WERI-Rb-1 (cell line): ENCODE measurements at regions not wholly inside any gene's neighbourhood (a gene's known extent, or its start where the extent isn't known, plus 50 kb on each side); places are given as distances from the start of the nearest gene placed in this dataset.

Experiments used
- DNase-seq: peaks from one replicate; pipeline ENCODE4 v3.0.0-alpha.2; 2020
- H3K27ac ChIP-seq: fragments of 250-450 bp; sonication (Bioruptor Pico); 2 replicates; pipeline ENCODE4 v1.5.1; 2020; ENCODE audit warnings: mild to moderate bottlenecking, moderate library complexity
- H3K27me3 ChIP-seq: fragments of 250-450 bp; sonication (Bioruptor Pico); 2 replicates; pipeline ENCODE4 v1.5.1; 2021; ENCODE audit warnings: mild to moderate bottlenecking, low read depth, moderate library complexity; ENCODE audit not compliant: insufficient read depth, severe bottlenecking
- H3K36me3 ChIP-seq: fragments of 250-450 bp; sonication (Bioruptor Pico); 2 replicates; pipeline ENCODE4 v1.5.1; 2020; ENCODE audit warnings: mild to moderate bottlenecking, moderate library complexity
- H3K4me3 ChIP-seq: 2 replicates; pipeline ENCODE4 v1.5.1; 2011; ENCODE audit warnings: low read depth, mild to moderate bottlenecking, control low read depth, low read length
- H3K9me3 ChIP-seq: fragments of 250-450 bp; sonication (Bioruptor Pico); 2 replicates; pipeline ENCODE4 v1.5.1; 2021; ENCODE audit warnings: mild to moderate bottlenecking, moderate library complexity; ENCODE audit not compliant: severe bottlenecking
- CTCF ChIP-seq: IDR thresholded peaks from 2 replicates; pipeline ENCODE4 v1.5.1; 2011; ENCODE audit warnings: low read depth, mild to moderate bottlenecking, control low read depth, inconsistent platforms, low read length

- DNase-seq: no peak
- Histone ChIP-seq H3K4me3 (no peak overlapping the region), H3K36me3 (no peaks in the 10 kb centered on the region), H3K27ac (no peak overlapping the region), H3K9me3 (no peaks in the 10 kb centered on the region), H3K27me3 (no peaks in the 10 kb centered on the region)
- no peak for TF ChIP-seq CTCF
Measured at GRCh38 chr15:66877477-66878271, 175.6 kb downstream of the SMAD6 start.

GRCh38 chr15:66878761-66879160 lies 176.7 kb downstream of the SMAD6 start:
- no peak overlapping the region for H3K27ac ChIP-seq

DNA sequence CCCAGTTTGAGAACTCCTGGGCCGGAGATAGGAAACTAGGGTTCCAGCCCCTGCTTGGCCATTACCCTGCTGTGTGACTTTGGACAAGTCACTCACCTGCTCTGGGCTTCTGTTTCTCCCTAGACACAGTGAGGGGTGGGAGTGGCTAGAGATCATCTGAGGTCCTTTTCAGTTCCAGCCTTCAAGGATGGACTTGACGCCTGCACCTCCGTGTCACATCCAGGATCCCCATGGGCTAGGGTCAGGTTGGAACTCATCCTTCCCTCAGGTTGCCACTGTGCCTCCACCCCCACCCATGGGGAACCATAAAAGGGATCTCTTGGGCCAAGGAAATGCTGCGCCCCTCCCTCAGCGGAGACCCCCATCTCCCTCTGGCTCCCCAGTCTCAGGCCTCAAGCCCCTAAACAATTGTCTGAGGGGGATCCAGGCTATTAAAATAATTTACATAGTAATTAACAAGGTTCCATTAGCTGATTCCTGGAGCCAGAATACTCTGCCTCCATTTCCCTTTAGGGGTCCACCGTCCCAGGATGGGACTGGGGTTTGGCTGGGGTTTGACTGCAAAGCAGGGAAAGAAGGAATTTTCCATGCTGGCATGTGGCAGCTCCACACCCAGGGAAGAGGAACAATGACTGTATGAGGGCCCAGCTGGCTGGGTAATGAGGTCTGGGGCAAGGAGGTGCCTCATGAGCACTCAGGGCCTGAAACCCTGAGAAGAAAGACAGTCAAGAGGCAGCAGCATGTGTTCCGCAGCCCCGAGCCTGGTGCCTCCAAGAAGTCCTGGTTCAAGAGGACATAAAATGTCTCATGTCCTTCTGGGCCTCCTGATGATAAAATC lies 177.7 kb downstream of the SMAD6 start:
- Histone ChIP-seq H3K27me3 (no peaks in the 10 kb centered on the region), H3K9me3 (no peaks in the 10 kb centered on the region), H3K4me3 (no peak overlapping the region), H3K27ac (no peak overlapping the region), H3K36me3 (no peaks in the 10 kb centered on the region)
- TF ChIP-seq CTCF: no peak
- no peak for DNase-seq

More at GRCh38 chr15:66878761-66879160, 176.7 kb downstream of the SMAD6 start:
- no peak for TF ChIP-seq CTCF
- H3K27me3 ChIP-seq: no peaks in the 10 kb centered on the region
- no peaks in the 10 kb centered on the region for H3K9me3 ChIP-seq
- no peak for DNase-seq
- no peaks in the 10 kb centered on the region for H3K36me3 ChIP-seq
- H3K4me3 ChIP-seq: no peak overlapping the region

DNA sequence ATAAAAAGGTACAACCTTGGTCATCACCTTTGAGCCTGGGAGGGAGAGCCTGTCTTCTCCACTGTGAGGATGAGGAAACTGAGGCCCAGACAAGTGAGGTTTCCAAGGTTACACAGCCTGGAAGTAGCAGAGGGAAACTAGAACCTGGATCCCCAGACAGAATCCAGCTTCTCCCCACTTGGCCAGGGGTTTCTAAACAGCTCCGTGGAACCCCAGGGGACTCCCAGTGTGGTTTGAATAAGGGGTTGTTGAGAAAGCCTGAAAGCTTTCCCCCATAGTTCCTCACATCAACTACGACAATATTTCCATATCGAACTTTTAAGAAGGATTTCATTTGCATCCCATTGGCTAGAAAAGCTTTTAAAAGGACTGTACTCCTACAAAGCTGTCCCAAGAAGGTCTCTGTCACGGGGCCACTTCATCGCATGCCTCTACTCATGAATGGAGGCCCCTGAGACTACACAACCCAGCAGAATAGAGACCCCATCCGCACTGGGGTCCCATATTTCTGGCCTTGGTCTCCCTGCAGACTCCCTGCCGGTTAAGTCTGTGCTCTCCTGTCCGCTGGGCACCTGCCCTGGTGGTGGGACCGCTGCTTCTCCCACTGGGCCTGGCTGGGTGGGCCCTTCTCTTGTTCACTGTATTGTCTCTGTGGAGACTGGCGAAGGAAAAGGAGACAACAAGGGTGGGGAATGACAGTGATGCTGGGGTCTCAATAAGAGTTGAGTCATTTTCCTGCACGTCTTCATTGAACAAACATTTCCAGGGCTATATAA lies 178.5 kb downstream of the SMAD6 start:
- Histone ChIP-seq H3K36me3 (no peaks in the 10 kb centered on the region), H3K4me3 (no peak overlapping the region), H3K9me3 (no peaks in the 10 kb centered on the region), H3K27me3 (no peaks in the 10 kb centered on the region), H3K27ac (no peak overlapping the region)
- TF ChIP-seq CTCF: no peak
- DNase-seq: no peak

GRCh38 chr15:66881173-66881905 lies 179.3 kb downstream of the SMAD6 start:
- Histone ChIP-seq H3K36me3 (no peaks in the 10 kb centered on the region), H3K9me3 (no peaks in the 10 kb centered on the region), H3K27me3 (no peaks in the 10 kb centered on the region), H3K27ac (no peak overlapping the region), H3K4me3 (no peak overlapping the region)
- DNase-seq: no peak
- TF ChIP-seq CTCF: no peak
